Liver (tissue), 8 donors: ENCODE measurements at regions not wholly inside any gene's neighbourhood (a gene's known extent, or its start where the extent isn't known, plus 50 kb on each side); places are given as distances from the start of the nearest gene placed in this dataset.

Source experiments
- DNase-seq: peaks from one replicate; pipeline ENCODE4 v3.0.0-alpha.2; 2017; ENCODE audit warnings: low spot score
- H3K27ac ChIP-seq, 2 donors: one replicate each; pipeline ENCODE4 v1.7.0; 2013; ENCODE audit warnings: inconsistent platforms in 2 of 2, low read length in 2 of 2, control low read depth in 1 of 2, low read depth in 1 of 2, mild to moderate bottlenecking in 1 of 2
- H3K27me3 ChIP-seq, 4 donors: one replicate each; pipeline versions ENCODE4 v1.6.1 to v1.7.0; 2013; ENCODE audit warnings: low read length in 3 of 4, inconsistent platforms in 1 of 4, mild to moderate bottlenecking in 1 of 4, moderate library complexity in 1 of 4; ENCODE audit not compliant: control insufficient read depth in 4 of 4, insufficient read depth in 4 of 4
- H3K36me3 ChIP-seq, 4 donors: one replicate each; pipeline versions ENCODE4 v1.6.1 to v1.7.0; 2013; ENCODE audit warnings: low read length in 3 of 4, mild to moderate bottlenecking in 3 of 4, low read depth in 1 of 4, moderate library complexity in 1 of 4; ENCODE audit not compliant: control insufficient read depth in 4 of 4, insufficient read depth in 3 of 4
- H3K4me1 ChIP-seq, 4 donors: one replicate each; pipeline versions ENCODE4 v1.6.1 to v1.7.0; 2013; ENCODE audit warnings: low read length in 3 of 4, mild to moderate bottlenecking in 3 of 4, moderate library complexity in 1 of 4; ENCODE audit not compliant: control insufficient read depth in 4 of 4, insufficient read depth in 4 of 4
- H3K4me3 ChIP-seq, 3 donors: one replicate each; pipeline versions ENCODE4 v1.6.1 to v1.7.0; 2013; ENCODE audit warnings: low read length in 3 of 3, control low read depth in 1 of 3, low read depth in 1 of 3, mild to moderate bottlenecking in 1 of 3
- H3K9ac ChIP-seq, 2 donors: one replicate each; pipeline ENCODE4 v1.7.0; 2013; ENCODE audit warnings: low read length in 2 of 2, mild to moderate bottlenecking in 2 of 2, moderate library complexity in 2 of 2, control low read depth in 1 of 2, low read depth in 1 of 2
- H3K9me3 ChIP-seq, 4 donors: one replicate each; pipeline versions ENCODE4 v1.6.1 to v1.7.0; 2013; ENCODE audit warnings: low read length in 3 of 4; ENCODE audit not compliant: control insufficient read depth in 4 of 4
- EGR1 ChIP-seq, 2 donors: IDR thresholded peaks; 2 replicates each; pipeline ENCODE4 v1.6.1; 2016 to 2018; ENCODE audit warnings: antibody characterized with exemption in 2 of 2, low read depth in 2 of 2
- FOXA1 ChIP-seq: IDR thresholded peaks from 2 replicates; pipeline ENCODE4 v1.6.1; 2016; ENCODE audit warnings: antibody characterized with exemption
- FOXA2 ChIP-seq: IDR thresholded peaks from 2 replicates; pipeline ENCODE4 v1.6.1; 2016; ENCODE audit warnings: antibody characterized with exemption
- GABPA ChIP-seq, 2 donors: IDR thresholded peaks in 1 of 2; conservative IDR thresholded peaks in 1 of 2; 2 replicates each; pipeline ENCODE4 v1.6.1; 2016; ENCODE audit warnings: antibody characterized with exemption in 2 of 2, mild to moderate bottlenecking in 1 of 2, moderate library complexity in 1 of 2
- HNF4A ChIP-seq, 2 donors: conservative IDR thresholded peaks; 2 replicates each; pipeline ENCODE4 v1.6.1; 2016; ENCODE audit warnings: antibody characterized with exemption in 2 of 2, mild to moderate bottlenecking in 2 of 2
- HNF4G ChIP-seq: IDR thresholded peaks from 2 replicates; pipeline ENCODE4 v1.6.1; 2016; ENCODE audit warnings: antibody characterized with exemption
- JUND ChIP-seq, 2 donors: IDR thresholded peaks; 2 replicates each; pipeline ENCODE4 v1.6.1; 2016; ENCODE audit warnings: antibody characterized with exemption in 2 of 2
- NR2F2 ChIP-seq: IDR thresholded peaks from 2 replicates; pipeline ENCODE4 v1.6.1; 2016; ENCODE audit warnings: antibody characterized with exemption
- RAD21 ChIP-seq, 2 donors: IDR thresholded peaks; 2 replicates each; pipeline ENCODE4 v1.6.1; 2016; ENCODE audit warnings: antibody characterized with exemption in 2 of 2, mild to moderate bottlenecking in 2 of 2
- RXRA ChIP-seq, 2 donors: IDR thresholded peaks; 2 replicates each; pipeline ENCODE4 v1.6.1; 2017 to 2018; ENCODE audit warnings: antibody characterized with exemption in 2 of 2, mild to moderate bottlenecking in 1 of 2
- SP1 ChIP-seq: IDR thresholded peaks from 2 replicates; pipeline ENCODE4 v1.6.1; 2018; ENCODE audit warnings: antibody characterized with exemption, mild to moderate bottlenecking
- TAF1 ChIP-seq: conservative IDR thresholded peaks from 2 replicates; pipeline ENCODE4 v1.6.1; 2016; ENCODE audit warnings: antibody characterized with exemption, mild to moderate bottlenecking
- YY1 ChIP-seq: IDR thresholded peaks from 2 replicates; pipeline ENCODE4 v1.6.1; 2016; ENCODE audit warnings: antibody characterized with exemption, mild to moderate bottlenecking
- WGBS: extraction: QIAGEN DNeasy Blood & Tissue Kit; methylation state at CpG from one replicate; pipeline ENCODE4 v1.1.7; 2013; 5-methylcytosine and 5-hydroxymethylcytosine counted together
- TF ChIP-seq, protein P1 (sequence below): fragments of 150-350 bp; IDR thresholded peaks from 2 replicates; pipeline ENCODE4 v1.5.1; 2017; ENCODE audit warnings: improper control_type of control experiment, low read depth, low read length; ENCODE audit not compliant: missing input control
- TF ChIP-seq, protein P2 (sequence below): IDR thresholded peaks from 2 replicates; pipeline ENCODE4 v1.6.1; 2016; ENCODE audit warnings: antibody characterized with exemption
- TF ChIP-seq, protein P3 (sequence below): IDR thresholded peaks from 2 replicates; pipeline ENCODE4 v1.6.1; 2016; ENCODE audit warnings: antibody characterized with exemption, mild to moderate bottlenecking
- TF ChIP-seq, protein P4 (sequence below): IDR thresholded peaks from 2 replicates; pipeline ENCODE4 v1.6.1; 2016; ENCODE audit warnings: antibody characterized with exemption
- donor health status: healthy.
- donor health status: healthy.
- donor health status: healthy.
- donor health status: healthy.
- donor health status: healthy.

DNA sequence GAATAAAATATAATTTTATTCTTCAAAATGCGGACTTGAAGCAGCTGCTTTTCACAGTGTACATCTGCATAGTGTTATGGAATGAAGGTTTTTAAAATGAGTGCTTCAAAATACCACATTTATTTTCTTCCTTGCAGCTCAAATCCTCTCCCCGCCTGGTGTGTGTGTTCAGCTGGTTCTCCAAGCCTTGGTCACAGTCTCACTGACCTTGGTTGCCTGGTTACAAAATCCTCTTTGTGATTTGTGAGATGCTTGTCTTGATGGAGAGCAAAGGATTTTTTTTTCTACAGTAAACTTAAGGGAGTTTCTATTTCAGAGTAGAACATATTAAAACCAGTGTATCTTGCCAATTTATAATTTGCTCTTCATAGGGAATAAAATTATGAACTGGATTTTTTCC, 139.2 kb downstream of the PCDH18 start:
- 57% methylated on average over 2 of the region's 2 CpGs for WGBS
- Histone ChIP-seq H3K9ac (no peak overlapping the region), H3K4me3 (no peak overlapping the region), H3K4me1 (no peaks in the 10 kb centered on the region), H3K36me3 (peaks cover 0 to 1% (median 0%) of the 10 kb centered on the region in 4 donors), H3K27ac (no peak overlapping the region), H3K9me3 (no peaks in the 10 kb centered on the region), H3K27me3 (no peaks in the 10 kb centered on the region)
- no peak for DNase-seq
- TF ChIP-seq, protein P1, sequence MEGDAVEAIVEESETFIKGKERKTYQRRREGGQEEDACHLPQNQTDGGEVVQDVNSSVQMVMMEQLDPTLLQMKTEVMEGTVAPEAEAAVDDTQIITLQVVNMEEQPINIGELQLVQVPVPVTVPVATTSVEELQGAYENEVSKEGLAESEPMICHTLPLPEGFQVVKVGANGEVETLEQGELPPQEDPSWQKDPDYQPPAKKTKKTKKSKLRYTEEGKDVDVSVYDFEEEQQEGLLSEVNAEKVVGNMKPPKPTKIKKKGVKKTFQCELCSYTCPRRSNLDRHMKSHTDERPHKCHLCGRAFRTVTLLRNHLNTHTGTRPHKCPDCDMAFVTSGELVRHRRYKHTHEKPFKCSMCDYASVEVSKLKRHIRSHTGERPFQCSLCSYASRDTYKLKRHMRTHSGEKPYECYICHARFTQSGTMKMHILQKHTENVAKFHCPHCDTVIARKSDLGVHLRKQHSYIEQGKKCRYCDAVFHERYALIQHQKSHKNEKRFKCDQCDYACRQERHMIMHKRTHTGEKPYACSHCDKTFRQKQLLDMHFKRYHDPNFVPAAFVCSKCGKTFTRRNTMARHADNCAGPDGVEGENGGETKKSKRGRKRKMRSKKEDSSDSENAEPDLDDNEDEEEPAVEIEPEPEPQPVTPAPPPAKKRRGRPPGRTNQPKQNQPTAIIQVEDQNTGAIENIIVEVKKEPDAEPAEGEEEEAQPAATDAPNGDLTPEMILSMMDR = no peak
- TF ChIP-seq NR2F2 (no peak), FOXA1 (no peak), EGR1 (IDR thresholded peaks at IDR 0.05; ENCODE audit: low read depth in 2 of 2) (no peak), HNF4A (conservative IDR thresholded peaks at IDR 0.05) (no peak), TAF1 (no peak), SP1 (no peak), RXRA (IDR thresholded peaks at IDR 0.05) (no peak), YY1 (no peak), RAD21 (IDR thresholded peaks at IDR 0.05) (no peak), FOXA2 (no peak)
- TF ChIP-seq, protein P2, sequence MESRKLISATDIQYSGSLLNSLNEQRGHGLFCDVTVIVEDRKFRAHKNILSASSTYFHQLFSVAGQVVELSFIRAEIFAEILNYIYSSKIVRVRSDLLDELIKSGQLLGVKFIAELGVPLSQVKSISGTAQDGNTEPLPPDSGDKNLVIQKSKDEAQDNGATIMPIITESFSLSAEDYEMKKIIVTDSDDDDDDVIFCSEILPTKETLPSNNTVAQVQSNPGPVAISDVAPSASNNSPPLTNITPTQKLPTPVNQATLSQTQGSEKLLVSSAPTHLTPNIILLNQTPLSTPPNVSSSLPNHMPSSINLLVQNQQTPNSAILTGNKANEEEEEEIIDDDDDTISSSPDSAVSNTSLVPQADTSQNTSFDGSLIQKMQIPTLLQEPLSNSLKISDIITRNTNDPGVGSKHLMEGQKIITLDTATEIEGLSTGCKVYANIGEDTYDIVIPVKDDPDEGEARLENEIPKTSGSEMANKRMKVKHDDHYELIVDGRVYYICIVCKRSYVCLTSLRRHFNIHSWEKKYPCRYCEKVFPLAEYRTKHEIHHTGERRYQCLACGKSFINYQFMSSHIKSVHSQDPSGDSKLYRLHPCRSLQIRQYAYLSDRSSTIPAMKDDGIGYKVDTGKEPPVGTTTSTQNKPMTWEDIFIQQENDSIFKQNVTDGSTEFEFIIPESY = no peak
- TF ChIP-seq, protein P3, sequence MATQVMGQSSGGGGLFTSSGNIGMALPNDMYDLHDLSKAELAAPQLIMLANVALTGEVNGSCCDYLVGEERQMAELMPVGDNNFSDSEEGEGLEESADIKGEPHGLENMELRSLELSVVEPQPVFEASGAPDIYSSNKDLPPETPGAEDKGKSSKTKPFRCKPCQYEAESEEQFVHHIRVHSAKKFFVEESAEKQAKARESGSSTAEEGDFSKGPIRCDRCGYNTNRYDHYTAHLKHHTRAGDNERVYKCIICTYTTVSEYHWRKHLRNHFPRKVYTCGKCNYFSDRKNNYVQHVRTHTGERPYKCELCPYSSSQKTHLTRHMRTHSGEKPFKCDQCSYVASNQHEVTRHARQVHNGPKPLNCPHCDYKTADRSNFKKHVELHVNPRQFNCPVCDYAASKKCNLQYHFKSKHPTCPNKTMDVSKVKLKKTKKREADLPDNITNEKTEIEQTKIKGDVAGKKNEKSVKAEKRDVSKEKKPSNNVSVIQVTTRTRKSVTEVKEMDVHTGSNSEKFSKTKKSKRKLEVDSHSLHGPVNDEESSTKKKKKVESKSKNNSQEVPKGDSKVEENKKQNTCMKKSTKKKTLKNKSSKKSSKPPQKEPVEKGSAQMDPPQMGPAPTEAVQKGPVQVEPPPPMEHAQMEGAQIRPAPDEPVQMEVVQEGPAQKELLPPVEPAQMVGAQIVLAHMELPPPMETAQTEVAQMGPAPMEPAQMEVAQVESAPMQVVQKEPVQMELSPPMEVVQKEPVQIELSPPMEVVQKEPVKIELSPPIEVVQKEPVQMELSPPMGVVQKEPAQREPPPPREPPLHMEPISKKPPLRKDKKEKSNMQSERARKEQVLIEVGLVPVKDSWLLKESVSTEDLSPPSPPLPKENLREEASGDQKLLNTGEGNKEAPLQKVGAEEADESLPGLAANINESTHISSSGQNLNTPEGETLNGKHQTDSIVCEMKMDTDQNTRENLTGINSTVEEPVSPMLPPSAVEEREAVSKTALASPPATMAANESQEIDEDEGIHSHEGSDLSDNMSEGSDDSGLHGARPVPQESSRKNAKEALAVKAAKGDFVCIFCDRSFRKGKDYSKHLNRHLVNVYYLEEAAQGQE = no peak
- TF ChIP-seq, protein P4, sequence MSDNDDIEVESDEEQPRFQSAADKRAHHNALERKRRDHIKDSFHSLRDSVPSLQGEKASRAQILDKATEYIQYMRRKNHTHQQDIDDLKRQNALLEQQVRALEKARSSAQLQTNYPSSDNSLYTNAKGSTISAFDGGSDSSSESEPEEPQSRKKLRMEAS = no peak

DNA sequence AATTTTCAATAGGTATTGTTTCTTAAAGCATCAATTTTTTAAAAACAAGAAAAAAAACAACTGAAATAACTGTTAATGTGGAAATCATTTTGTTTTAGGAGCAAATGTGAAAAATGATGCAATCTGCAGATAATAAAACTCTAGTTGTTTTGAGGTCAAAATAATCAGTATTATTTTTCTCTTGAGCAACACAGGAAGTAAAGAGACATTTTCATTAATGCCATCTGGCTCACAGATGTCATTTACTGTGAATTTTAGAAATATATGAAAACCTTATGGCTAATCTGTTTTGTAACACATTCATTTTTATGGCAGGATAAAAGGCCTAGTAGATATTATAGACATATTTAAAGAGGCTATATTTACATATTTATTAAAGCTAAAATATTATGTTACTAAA, 141.6 kb downstream of the PCDH18 start:
- Histone ChIP-seq H3K9ac (no peak overlapping the region), H3K27me3 (no peaks in the 10 kb centered on the region), H3K4me1 (no peaks in the 10 kb centered on the region), H3K27ac (no peak overlapping the region), H3K4me3 (no peak overlapping the region), H3K9me3 (no peaks in the 10 kb centered on the region), H3K36me3 (no peaks in the 10 kb centered on the region)
- TF ChIP-seq NR2F2 (no peak), RAD21 (IDR thresholded peaks at IDR 0.05) (no peak), JUND (IDR thresholded peaks at IDR 0.05) (no peak), HNF4G (no peak), FOXA1 (no peak), TAF1 (no peak), EGR1 (IDR thresholded peaks at IDR 0.05; ENCODE audit: low read depth in 2 of 2) (no peak), YY1 (no peak), RXRA (IDR thresholded peaks at IDR 0.05) (no peak), GABPA (IDR thresholded peaks at IDR 0.05 in 1 of 2, conservative IDR thresholded peaks at IDR 0.05 in 1 of 2) (no peak), HNF4A (conservative IDR thresholded peaks at IDR 0.05) (no peak)
- TF ChIP-seq, protein P3 = no peak
- DNase-seq = no peak
